NCI-H1105 treated with DMSO at 0.1 percent for 48 hours (cell line): ENCODE measurements at regions not wholly inside any gene's neighbourhood (a gene's known extent, or its start where the extent isn't known, plus 50 kb on each side); places are given as distances from the start of the nearest gene placed in this dataset.

ENCODE experiments used
- DNase-seq: peaks from one replicate; lab custom pipeline; 2025; lab: John Stamatoyannopoulos, UW

GRCh38 chr2:235170016-235170415, 218.2 kb downstream of the SH3BP4 start:
- DNase-seq: no peak

GRCh38 chr2:235170536-235171521, 219.0 kb downstream of the SH3BP4 start:
- peak; percentile 49 for DNase-seq

GRCh38 chr2:235171550-235172031, 219.8 kb downstream of the SH3BP4 start:
- no peak for DNase-seq

- no peak for DNase-seq
These were observed 228.8 kb downstream of the SH3BP4 start for GRCh38 chr2:235180642-235181041.

GRCh38 chr2:235183786-235184185, 232.0 kb downstream of the SH3BP4 start:
- no peak for DNase-seq

DNA sequence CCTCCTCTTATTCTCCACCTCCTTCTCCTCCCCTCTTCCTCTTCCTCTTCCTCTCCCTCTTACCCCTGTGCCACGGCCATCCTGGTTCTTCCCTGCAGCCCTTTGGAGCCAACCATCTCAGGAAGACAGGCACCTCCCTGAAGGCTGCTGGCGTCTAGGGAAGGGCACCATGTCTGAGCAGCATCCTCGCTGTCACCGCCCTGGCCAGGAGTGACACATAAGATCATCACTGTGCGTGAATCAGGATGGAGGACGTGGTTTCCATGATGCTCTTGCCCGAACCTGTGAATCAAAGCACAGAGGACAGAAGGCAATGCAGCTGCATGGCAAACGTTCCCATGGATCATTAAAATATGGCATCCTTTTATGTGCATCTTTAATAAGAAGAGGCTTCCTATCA, 236.0 kb downstream of the SH3BP4 start:
- no peak for DNase-seq

DNA sequence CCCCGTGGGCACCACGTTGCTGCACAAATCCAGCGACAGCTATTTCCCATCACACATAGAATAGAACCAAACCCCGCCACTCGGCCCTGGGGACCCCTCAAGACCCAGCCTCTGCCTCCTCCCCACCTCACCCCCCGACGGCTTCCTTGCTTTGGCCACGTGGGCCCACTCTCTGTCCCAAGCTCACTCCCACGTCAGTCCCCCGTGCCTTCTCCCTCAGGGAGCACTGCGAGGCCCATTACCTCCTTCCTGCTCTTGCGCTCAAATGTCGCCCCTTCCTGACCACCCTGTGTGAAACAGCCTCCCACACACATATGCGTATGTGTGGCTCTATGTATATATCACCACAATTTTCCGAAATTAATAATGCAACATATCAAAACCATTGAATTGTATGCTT, 239.7 kb downstream of the SH3BP4 start:
- DNase-seq: no peak

GRCh38 chr2:235191978-235192377, 240.2 kb downstream of the SH3BP4 start:
- no peak for DNase-seq

DNA sequence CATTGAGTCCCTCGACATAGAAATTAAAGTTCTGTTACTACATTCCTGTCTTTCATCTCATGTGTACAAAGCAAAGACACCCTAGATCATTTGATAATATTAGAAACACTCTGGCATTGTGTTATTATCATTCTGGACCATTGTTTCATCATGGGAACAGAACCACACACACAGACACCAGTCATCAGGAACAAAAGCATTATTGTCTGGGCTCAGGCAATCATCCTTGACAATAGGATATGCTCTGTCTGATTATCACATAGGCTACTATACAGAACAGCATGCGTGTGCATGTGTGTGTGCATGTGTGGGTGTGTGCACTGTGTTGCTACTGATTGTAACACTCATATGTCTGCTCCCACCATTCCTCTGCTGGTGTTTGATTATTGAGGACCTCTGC, 242.5 kb downstream of the SH3BP4 start:
- DNase-seq: no peak

DNA sequence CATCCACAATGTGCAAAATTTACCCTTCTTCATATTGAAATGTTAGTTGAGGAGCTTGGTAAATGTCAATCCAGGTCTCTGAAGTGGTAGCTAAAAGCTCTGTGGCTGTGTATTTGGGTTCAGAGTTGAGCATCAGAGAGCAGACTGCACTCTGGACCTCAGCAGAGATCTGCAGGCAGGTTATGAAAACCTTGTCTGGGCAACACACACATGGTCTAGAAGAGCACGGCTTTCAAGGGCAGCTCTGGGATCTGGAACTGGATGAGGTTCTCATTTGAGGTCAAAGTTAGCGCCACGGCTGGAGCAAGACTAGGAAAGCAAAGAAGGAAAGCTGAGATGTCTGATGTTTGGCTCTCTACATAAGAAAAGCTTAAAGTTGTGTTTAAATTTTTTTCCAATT, 243.0 kb downstream of the SH3BP4 start:
- no peak for DNase-seq

DNA sequence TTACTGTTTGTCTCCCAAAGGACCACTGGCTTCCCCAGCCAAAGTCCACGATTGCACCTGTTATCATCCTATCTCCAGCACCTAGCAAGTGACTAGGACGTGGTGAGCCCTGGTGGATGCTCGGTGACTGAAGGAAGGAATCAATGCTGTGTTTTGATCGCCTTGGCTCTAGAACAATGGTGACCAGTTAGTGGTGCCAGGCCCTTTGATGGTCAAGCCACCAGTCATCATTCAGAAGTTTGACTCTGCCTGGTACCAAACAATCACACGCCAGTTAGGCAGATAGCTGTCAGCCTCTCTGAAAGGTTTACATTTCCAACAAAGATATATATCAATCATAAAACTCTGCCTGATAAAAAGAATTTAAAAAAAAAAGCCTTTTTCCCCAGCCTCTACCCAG, 244.1 kb downstream of the SH3BP4 start:
- no peak for DNase-seq

- DNase-seq: no peak
These were observed 247.3 kb downstream of the SH3BP4 start for GRCh38 chr2:235199128-235199527.

- DNase-seq: no peak
These were observed 248.4 kb downstream of the SH3BP4 start for GRCh38 chr2:235200216-235200615.

- DNase-seq: no peak
These were observed 249.9 kb downstream of the SH3BP4 start for GRCh38 chr2:235201756-235202155.

GRCh38 chr2:235204948-235205347, 253.1 kb downstream of the SH3BP4 start:
- no peak for DNase-seq

DNA sequence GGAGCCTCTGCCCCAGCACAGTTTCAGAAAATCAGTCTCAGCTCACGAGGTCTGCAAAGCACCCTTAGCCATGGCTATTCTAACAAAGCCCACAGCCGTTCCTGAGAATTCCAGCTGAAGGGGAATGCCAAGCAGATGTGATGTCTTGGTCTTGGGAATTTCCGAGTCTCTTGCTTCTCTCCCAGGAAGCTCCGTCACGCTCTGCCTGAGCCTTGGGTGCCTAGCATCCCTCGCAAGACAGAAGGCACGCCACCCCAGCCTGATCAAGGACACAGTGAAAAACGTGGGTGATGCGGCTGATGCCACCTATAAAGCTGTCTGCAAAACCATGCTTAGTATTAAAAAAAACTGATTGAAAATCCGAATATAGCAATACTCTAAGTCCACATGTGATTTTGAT, 254.6 kb downstream of the SH3BP4 start:
- no peak for DNase-seq

- DNase-seq: no peak
These were observed 255.3 kb downstream of the SH3BP4 start for GRCh38 chr2:235206980-235207579.

GRCh38 chr2:235211056-235211455, 259.2 kb downstream of the SH3BP4 start:
- no peak for DNase-seq

DNA sequence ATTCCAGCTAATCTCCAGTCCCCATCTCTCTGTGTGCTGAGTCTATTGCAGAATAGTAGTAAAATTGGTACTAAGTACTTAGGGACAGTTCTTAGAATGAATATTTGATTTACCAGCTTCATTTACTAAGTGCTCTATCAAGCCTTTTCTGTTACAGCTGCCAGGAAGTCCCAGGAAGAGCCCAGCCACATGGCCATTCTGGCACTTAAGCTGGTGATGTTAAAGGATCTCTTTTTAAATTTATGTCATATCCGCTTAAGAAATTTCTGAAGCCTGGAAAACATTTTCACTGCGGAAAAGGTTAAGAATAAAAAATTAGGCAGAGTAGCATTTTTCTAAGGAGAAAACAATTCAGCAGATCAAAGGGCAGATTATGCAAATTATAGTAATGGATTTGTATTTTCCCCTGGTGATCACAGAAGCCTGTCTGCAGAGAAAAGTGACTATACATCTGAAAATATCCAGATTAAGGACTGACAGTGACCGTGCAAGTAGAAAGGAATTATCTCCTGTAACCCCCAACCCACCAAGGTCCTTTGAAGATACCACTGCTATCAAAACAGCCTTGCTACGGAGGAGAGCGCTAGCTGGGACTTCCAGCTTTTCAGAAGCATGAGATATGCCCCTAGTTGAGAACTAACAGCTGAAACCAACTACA, 260.8 kb downstream of the SH3BP4 start:
- DNase-seq: no peak

- no peak for DNase-seq
These were observed 263.4 kb downstream of the SH3BP4 start for GRCh38 chr2:235215248-235215647.

GRCh38 chr2:235216901-235217300, 265.1 kb downstream of the SH3BP4 start:
- no peak for DNase-seq

DNA sequence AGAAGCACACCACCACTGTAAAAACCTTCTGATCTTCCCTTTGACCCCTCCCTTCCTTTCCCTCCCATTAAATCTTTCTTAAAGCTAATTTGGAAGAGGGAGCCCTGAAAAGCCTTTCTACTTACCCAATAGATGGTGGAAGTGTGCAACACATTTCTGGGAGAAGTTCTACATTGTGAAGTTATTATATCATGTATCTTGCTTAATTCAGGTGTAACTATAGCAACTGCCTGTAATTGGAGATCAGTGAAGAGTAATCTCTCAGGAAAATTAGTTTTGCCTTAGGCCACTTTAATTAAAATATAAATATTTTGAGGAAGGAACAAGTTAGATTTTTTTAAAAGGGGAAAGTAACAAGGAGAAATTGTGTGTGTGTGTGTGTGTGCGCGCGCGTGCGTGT, 266.0 kb downstream of the SH3BP4 start:
- no peak for DNase-seq

GRCh38 chr2:235218486-235218907, 266.7 kb downstream of the SH3BP4 start:
- DNase-seq: no peak
